GM21723 (cell line): ENCODE measurements at regions not wholly inside any gene's neighbourhood (a gene's known extent, or its start where the extent isn't known, plus 50 kb on each side); places are given as distances from the start of the nearest gene placed in this dataset.

Experiments used
- ATAC-seq: cut with Tn5 transposase; IDR thresholded peaks from one replicate; pipeline ENCODE4 v1.9.1; 2021; ENCODE audit warnings: mild to moderate bottlenecking, moderate library complexity; ENCODE audit not compliant: unreplicated experiment

- ATAC-seq, result no peak
Measured at GRCh38 chr5:74918232-74918669, 52.1 kb upstream of the FAM169A start.

DNA sequence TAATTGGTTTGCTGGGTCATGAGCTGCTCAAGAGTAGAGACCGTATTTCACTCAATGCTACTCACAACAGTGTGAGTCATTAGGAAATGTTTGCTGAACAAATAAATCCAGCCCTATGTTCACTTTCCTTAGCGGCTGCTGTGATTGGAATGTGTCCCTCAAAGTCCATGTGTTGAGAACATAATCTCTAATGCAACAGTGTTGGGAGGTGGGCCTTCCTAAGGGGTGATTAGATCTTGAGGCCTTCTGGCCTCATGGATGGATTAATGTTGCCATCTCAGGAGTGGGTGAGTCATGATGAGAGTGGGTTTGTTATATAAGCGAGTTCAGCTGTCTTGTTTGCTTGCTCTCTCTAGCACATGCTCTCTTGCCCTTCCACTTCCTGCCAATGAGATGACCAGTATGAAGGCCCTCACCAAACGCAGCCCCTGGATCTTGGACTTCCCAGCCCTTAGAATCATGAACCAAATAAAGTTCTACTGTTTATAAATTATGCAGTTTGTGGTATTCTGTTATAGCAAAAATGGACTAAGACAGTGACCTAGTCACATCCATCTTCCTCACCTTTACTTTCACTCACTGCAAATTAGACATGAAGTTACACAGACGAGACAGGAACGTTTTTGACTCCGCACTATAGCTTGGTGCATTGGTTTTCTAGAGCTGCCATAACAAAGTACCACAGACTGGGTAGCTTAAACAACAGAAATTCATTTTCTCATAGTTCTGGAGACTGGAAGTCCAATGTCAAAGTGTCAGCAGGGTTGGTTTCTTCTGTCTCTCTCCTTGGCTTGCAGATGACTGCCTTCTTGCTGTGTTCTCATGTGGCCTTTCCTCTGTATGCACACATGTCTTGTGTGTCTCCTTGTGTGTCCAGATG lies 50.9 kb upstream of the FAM169A start:
- no peak for ATAC-seq
